GM19328 (cell line): ENCODE measurements at regions not wholly inside any gene's neighbourhood (a gene's known extent, or its start where the extent isn't known, plus 50 kb on each side); places are given as distances from the start of the nearest gene placed in this dataset.

Experiments
- ATAC-seq: cut with Tn5 transposase; IDR thresholded peaks from one replicate; pipeline ENCODE4 v1.9.1; 2021; ENCODE audit warnings: mild to moderate bottlenecking, moderate library complexity; ENCODE audit not compliant: unreplicated experiment

GRCh38 chr13:38606699-38607535 lies 80.0 kb upstream of the FREM2 start:
- no peak for ATAC-seq

GRCh38 chr13:38617936-38618335 lies 68.9 kb upstream of the FREM2 start:
- no peak for ATAC-seq

GRCh38 chr13:38618336-38618735 lies 68.5 kb upstream of the FREM2 start:
- no peak for ATAC-seq

GRCh38 chr13:38618881-38619280 lies 68.0 kb upstream of the FREM2 start:
- no peak for ATAC-seq

- ATAC-seq = no peak
Observed at GRCh38 chr13:38620876-38621275, 66.0 kb upstream of the FREM2 start.

GRCh38 chr13:38624822-38625221 lies 62.1 kb upstream of the FREM2 start:
- ATAC-seq = no peak

- no peak for ATAC-seq
Observed at GRCh38 chr13:38628554-38628953, 58.3 kb upstream of the FREM2 start.

- ATAC-seq = no peak
Observed at GRCh38 chr13:38630780-38631179, 56.1 kb upstream of the FREM2 start.

- no peak for ATAC-seq
Observed at GRCh38 chr13:38635030-38635429, 51.8 kb upstream of the FREM2 start.

GRCh38 chr13:38636073-38636472 lies 50.8 kb upstream of the FREM2 start:
- ATAC-seq = no peak

GRCh38 chr13:38636761-38637160 lies 50.1 kb upstream of the FREM2 start:
- ATAC-seq = no peak
